SW 1271 (cell line): ENCODE measurements at regions not wholly inside any gene's neighbourhood (a gene's known extent, or its start where the extent isn't known, plus 50 kb on each side); places are given as distances from the start of the nearest gene placed in this dataset.

Source experiments
- DNase-seq, 2 experiments: peaks; one replicate each; lab custom pipeline; 2025; lab: John Stamatoyannopoulos, UW

GRCh38 chr18:40559556-40559955, 1395.5 kb upstream of the PIK3C3 start:
- no peak for DNase-seq

GRCh38 chr18:40558706-40559392, 1396.2 kb upstream of the PIK3C3 start:
- DNase-seq = no peak

GRCh38 chr18:40555914-40556313, 1399.1 kb upstream of the PIK3C3 start:
- no peak for DNase-seq

GRCh38 chr18:40553029-40553428, 1402.0 kb upstream of the PIK3C3 start:
- DNase-seq = no peak

- no peak for DNase-seq
Measured at GRCh38 chr18:40546875-40547274, 1408.2 kb upstream of the PIK3C3 start.

- DNase-seq = no peak
Measured at GRCh38 chr18:40534723-40535122, 1420.3 kb upstream of the PIK3C3 start.

- no peak for DNase-seq
Measured at GRCh38 chr18:40532046-40532445, 1423.0 kb upstream of the PIK3C3 start.

- DNase-seq = no peak
Measured at GRCh38 chr18:40531051-40531450, 1424.0 kb upstream of the PIK3C3 start.

GRCh38 chr18:40529478-40529877, 1425.6 kb upstream of the PIK3C3 start:
- peak in 1 of 2 experiments; percentile 8 for DNase-seq

GRCh38 chr18:40524881-40525280, 1430.2 kb upstream of the PIK3C3 start:
- DNase-seq = no peak

GRCh38 chr18:40523287-40523686, 1431.7 kb upstream of the PIK3C3 start:
- no peak for DNase-seq

- no peak for DNase-seq
Measured at GRCh38 chr18:40501026-40501425, 1454.0 kb upstream of the PIK3C3 start.

GRCh38 chr18:40494603-40495002, 1460.4 kb upstream of the PIK3C3 start:
- no peak for DNase-seq

- DNase-seq = no peak
Measured at GRCh38 chr18:40493316-40493715, 1461.7 kb upstream of the PIK3C3 start.

- no peak for DNase-seq
Measured at GRCh38 chr18:40489301-40489700, 1465.7 kb upstream of the PIK3C3 start.

GRCh38 chr18:40485318-40485717, 1469.7 kb upstream of the PIK3C3 start:
- no peak for DNase-seq

GRCh38 chr18:40473221-40474029, 1481.6 kb upstream of the PIK3C3 start:
- no peak for DNase-seq

GRCh38 chr18:40470723-40471122, 1484.3 kb upstream of the PIK3C3 start:
- no peak for DNase-seq

- DNase-seq = no peak
Measured at GRCh38 chr18:40469851-40470250, 1485.2 kb upstream of the PIK3C3 start.

- DNase-seq = no peak
Measured at GRCh38 chr18:40469316-40469715, 1485.7 kb upstream of the PIK3C3 start.

- DNase-seq = no peak
Measured at GRCh38 chr18:40464032-40464431, 1491.0 kb upstream of the PIK3C3 start.

- no peak for DNase-seq
Measured at GRCh38 chr18:40453903-40454302, 1501.1 kb upstream of the PIK3C3 start.

- no peak for DNase-seq
Measured at GRCh38 chr18:40452599-40452998, 1502.4 kb upstream of the PIK3C3 start.

- no peak for DNase-seq
Measured at GRCh38 chr18:40450751-40451150, 1504.3 kb upstream of the PIK3C3 start.
